ENCODE measurements at regions not wholly inside any gene's neighbourhood (a gene's known extent, or its start where the extent isn't known, plus 50 kb on each side); places are given as distances from the start of the nearest gene placed in this dataset.

GRCh38 chr12:86777325-86777724 is 521.1 kb upstream of the MGAT4C start:
- no peak for TF ChIP-seq POLR2A (IDR thresholded peaks at IDR 0.05)
- no peak for TF ChIP-seq CTCF (IDR thresholded peaks at IDR 0.05)

Measured in prostate gland (tissue), 2 donors.